K562 (cell line): ENCODE measurements at regions not wholly inside any gene's neighbourhood (a gene's known extent, or its start where the extent isn't known, plus 50 kb on each side); places are given as distances from the start of the nearest gene placed in this dataset.

Experiments
- ATAC-seq: fragments of 200-7000 bp; cut with Tn5 transposase; 3 replicates; pipeline ENCODE4 v1.9.1; 2020; ENCODE audit warnings: moderate library complexity
- BruUV-seq: library from RNA; stranded (reverse); fragments of 400-500 nt; replicated peaks from 2 replicates; lab custom pipeline; 2021; lab: Mats Ljungman, UMichigan
- CTCF ChIA-PET: fragments of 300-600 bp; formaldehyde crosslinking; extraction: SDS; loops from one replicate; lab custom pipeline; 2021; ENCODE audit warnings: low intra/inter-chr PET ratio; lab: Yijun Ruan, JAX
- POLR2A ChIA-PET: fragments of 300-600, 350-650 bp; sonication (Branson Sonifier 250); formaldehyde crosslinking; extraction: SDS; loops from one replicate; lab custom pipeline; 2021; ENCODE audit warnings: antibody characterized with exemption, inconsistent platforms; lab: Yijun Ruan, JAX
- DNase-seq, 4 experiments: peaks; one replicate each; pipeline versions ENCODE4 v3.0.0 to v3.0.0-alpha.2; 2011 to 2018; ENCODE audit warnings: low spot score in 3 of 4, mixed read lengths in 3 of 4; ENCODE audit errors: extremely low read depth in 1 of 4
- FAIRE-seq: peaks from 2 replicates; lab custom pipeline; 2011; peaks lifted over from hg19 to GRCh38; lab: Jason Lieb, UNC
- H2AFZ ChIP-seq: 2 replicates; pipeline ENCODE4 v1.6.0; 2011; ENCODE audit warnings: low read depth, low read length, control low read depth, inconsistent platforms
- H3K27ac ChIP-seq: fragments of 200-600 bp; 3 replicates; pipeline ENCODE4 v1.8.0; 2011; ENCODE audit warnings: low read depth, mild to moderate bottlenecking, control low read depth, inconsistent platforms, low read length, moderate library complexity, mixed read lengths; ENCODE audit errors: extremely low read depth
- H3K27me3 ChIP-seq, 2 experiments: fragments of 300-600 bp in 1 of 2; 2 replicates in 1 of 2; 3 replicates in 1 of 2; pipeline versions ENCODE4 v1.6.0 to v1.8.0; 2011; ENCODE audit warnings: inconsistent platforms in 2 of 2, low read length in 2 of 2, mild to moderate bottlenecking in 1 of 2, mixed read lengths in 1 of 2, moderate library complexity in 1 of 2; ENCODE audit not compliant: control insufficient read depth in 2 of 2, insufficient read depth in 2 of 2
- H3K36me3 ChIP-seq: fragments of 300-600 bp; 3 replicates; pipeline ENCODE4 v1.8.0; 2011; ENCODE audit warnings: mild to moderate bottlenecking, low read length, inconsistent platforms; ENCODE audit not compliant: control insufficient read depth, insufficient read depth
- H3K4me1 ChIP-seq, 2 experiments: fragments of 200-600 bp in 1 of 2; replicated peaks in 1 of 2; 2 replicates in 1 of 2; 3 replicates in 1 of 2; pipeline versions ENCODE4 v1.5.1 to v1.8.0; 2011; ENCODE audit warnings: inconsistent platforms in 2 of 2, low read length in 2 of 2, mild to moderate bottlenecking in 1 of 2, mixed read lengths in 1 of 2, moderate library complexity in 1 of 2; ENCODE audit not compliant: control insufficient read depth in 2 of 2, insufficient read depth in 2 of 2
- H3K4me2 ChIP-seq: 2 replicates; pipeline ENCODE4 v1.6.1; 2011; ENCODE audit warnings: low read length, control low read depth, inconsistent platforms, mixed read lengths; ENCODE audit not compliant: insufficient read depth
- H3K4me3 ChIP-seq: fragments of 200-600 bp; sonication (generic), shearing (Covaris generic); 2 replicates; pipeline ENCODE4 v1.5.1; 2016; ENCODE audit warnings: control low read depth, inconsistent platforms
- H3K79me2 ChIP-seq: fragments of 200-600 bp; 3 replicates; pipeline ENCODE4 v1.8.0; 2011; ENCODE audit warnings: low read length, inconsistent platforms; ENCODE audit not compliant: control insufficient read depth, insufficient read depth
- H3K9ac ChIP-seq, 2 experiments: 2 replicates each; pipeline versions ENCODE4 v1.6.0 to v1.6.1; 2011; ENCODE audit warnings: low read depth in 2 of 2, low read length in 2 of 2, control low read depth in 1 of 2, inconsistent platforms in 1 of 2, mild to moderate bottlenecking in 1 of 2, mixed read lengths in 1 of 2; ENCODE audit not compliant: insufficient read depth in 1 of 2
- H3K9me1 ChIP-seq: one replicate; pipeline ENCODE4 v1.6.0; 2011; ENCODE audit warnings: inconsistent platforms, mild to moderate bottlenecking, low read length, moderate library complexity; ENCODE audit not compliant: control insufficient read depth, insufficient read depth
- H3K9me3 ChIP-seq: replicated peaks from 2 replicates; pipeline ENCODE4 v1.5.1; 2011; ENCODE audit warnings: low read depth, low read length, inconsistent platforms; ENCODE audit not compliant: control insufficient read depth, insufficient read depth
- H4K20me1 ChIP-seq: replicated peaks from 2 replicates; pipeline ENCODE4 v1.6.1; 2011; ENCODE audit warnings: low read length, inconsistent platforms, mixed read lengths; ENCODE audit not compliant: control insufficient read depth, insufficient read depth
- HBP1 ChIP-seq: fragments of 450-650 bp; formaldehyde crosslinking; IDR thresholded peaks from 2 replicates; pipeline ENCODE4 v1.4.0; 2022; ENCODE audit warnings: missing genetic modification characterization
- KHSRP ChIP-seq: fragments of 450-650 bp; IDR thresholded peaks from 2 replicates; pipeline ENCODE4 v1.6.1; 2017
- MTA3 ChIP-seq: fragments of 450-650 bp; formaldehyde crosslinking; IDR thresholded peaks from 2 replicates; pipeline ENCODE4 v1.6.1; 2017; ENCODE audit warnings: mild to moderate bottlenecking, borderline replicate concordance
- RBM25 ChIP-seq: fragments of 200-400 bp; formaldehyde crosslinking; IDR thresholded peaks from 2 replicates; pipeline ENCODE4 v1.6.1; 2018; ENCODE audit warnings: low read length, low read depth, moderate library complexity; ENCODE audit not compliant: severe bottlenecking
- RCOR1 ChIP-seq, 2 experiments: IDR thresholded peaks; 2 replicates each; pipeline ENCODE4 v1.6.1; 2012; ENCODE audit warnings: low read depth in 2 of 2, low read length in 2 of 2, borderline replicate concordance in 1 of 2, improper control_type of control experiment in 1 of 2
- RNF219 ChIP-seq: fragments of 250-450 bp; sonication (Bioruptor Pico); IDR thresholded peaks from 2 replicates; pipeline ENCODE4 v1.5.0; 2022; ENCODE audit warnings: mild to moderate bottlenecking
- SAFB2 ChIP-seq: fragments of 200-400 bp; formaldehyde crosslinking; IDR thresholded peaks from 2 replicates; pipeline ENCODE4 v1.6.1; 2018; ENCODE audit warnings: borderline replicate concordance, low read length, low read depth, moderate library complexity; ENCODE audit not compliant: severe bottlenecking
- ZNF224 ChIP-seq: sonication (generic); formaldehyde crosslinking; IDR thresholded peaks from 2 replicates; pipeline ENCODE4 v1.8.0; 2022; ENCODE audit warnings: mild to moderate bottlenecking, missing genetic modification reagents
- ZNF232 ChIP-seq: sonication (generic); formaldehyde crosslinking; IDR thresholded peaks from 2 replicates; pipeline ENCODE4 v1.8.0; 2022; ENCODE audit warnings: mild to moderate bottlenecking, missing genetic modification reagents
- ZNF668 ChIP-seq: fragments of 250-450 bp; sonication (Bioruptor Pico); IDR thresholded peaks from 2 replicates; pipeline ENCODE4 v1.8.0; 2022; ENCODE audit warnings: mild to moderate bottlenecking, inconsistent platforms
- ZNF696 ChIP-seq: fragments of 250-450 bp; sonication (Bioruptor Pico); conservative IDR thresholded peaks from 2 replicates; pipeline ENCODE4 v1.4.0; 2020; ENCODE audit warnings: mild to moderate bottlenecking, moderate library complexity
- WGBS: fragments of 100-300 bp; shearing (Covaris generic); methylation state at CpG from one replicate; pipeline ENCODE4 v1.1.6; 2016; ENCODE audit warnings: low coverage, mixed read lengths; ENCODE audit not compliant: insufficient coverage; ENCODE audit errors: missing lambda C conversion rate; 5-methylcytosine and 5-hydroxymethylcytosine counted together
- in situ Hi-C: fragments of 300-500 bp; cut with MboI; formaldehyde crosslinking; loops from 4 replicates; pipeline ENCODE4 v1.15.0; 2018; ENCODE audit warnings: inconsistent platforms, mixed read lengths
- intact Hi-C: fragments of 100-400 bp; cut with micrococcal nuclease; formaldehyde crosslinking; loops from 2 replicates; pipeline ENCODE4 v1.14.2; 2022

GRCh38 chr10:89120931-89121763, 86.0 kb downstream of the CH25H start:
- ChIA-PET CTCF (no interaction called here), POLR2A (no interaction called here)
- no peak overlapping the region for H2AFZ ChIP-seq
- H3K27me3 ChIP-seq: no peaks in the 10 kb centered on the region
- H3K4me1 ChIP-seq: no peaks in the 10 kb centered on the region
- no peak for TF ChIP-seq KHSRP
- no peak for TF ChIP-seq RNF219 (CRISPR knock-in tag)
- no peak for TF ChIP-seq MTA3
- TF ChIP-seq ZNF224 (CRISPR knock-in tag): no peak
- no peak for TF ChIP-seq RCOR1 (IDR thresholded peaks at IDR 0.05; ENCODE audit: borderline replicate concordance in 1 of 2, low read depth in 2 of 2, low read length in 2 of 2)
- no peak for TF ChIP-seq HBP1 (CRISPR knock-in tag)
- no peak for TF ChIP-seq ZNF668 (CRISPR knock-in tag)
- no peak for TF ChIP-seq RBM25
- no peak for TF ChIP-seq ZNF696 (CRISPR knock-in tag)
- TF ChIP-seq SAFB2: no peak
- TF ChIP-seq ZNF232 (CRISPR knock-in tag): no peak
- H3K79me2 ChIP-seq: no peaks in the 10 kb centered on the region
- BruUV-seq: no TSS peak
- H3K27ac ChIP-seq: no peak overlapping the region
- in situ Hi-C loops (no loop called here), intact Hi-C loops (no loop called here)
- no peak overlapping the region for H3K9ac ChIP-seq
- no peaks in the 10 kb centered on the region for H3K9me3 ChIP-seq
- 9% methylated on average over 5 of the region's 5 CpGs for WGBS
- H4K20me1 ChIP-seq: no peaks in the 10 kb centered on the region
- no peaks in the 10 kb centered on the region for H3K9me1 ChIP-seq
- no peak for DNase-seq
- H3K4me2 ChIP-seq: no peak overlapping the region
- ATAC-seq: no peak
- FAIRE-seq: no peak
- no peaks in the 10 kb centered on the region for H3K36me3 ChIP-seq
- H3K4me3 ChIP-seq: no peak overlapping the region
